B cell (primary cell): ENCODE measurements at regions not wholly inside any gene's neighbourhood (a gene's known extent, or its start where the extent isn't known, plus 50 kb on each side); places are given as distances from the start of the nearest gene placed in this dataset.

ENCODE experiments used
- ATAC-seq: fragments of 200-7000 bp; cut with Tn5 transposase; one replicate; pipeline ENCODE4 v1.10.0; 2021; ENCODE audit warnings: low read depth, mild to moderate bottlenecking, moderate number of reproducible peaks, moderate library complexity
- CTCF ChIA-PET: fragments of 350-600 bp; sonication (Branson Sonifier 250); formaldehyde crosslinking; loops from one replicate; lab custom pipeline; 2021; ENCODE audit warnings: antibody characterized with exemption, inconsistent platforms; lab: Charles Lee
- POLR2A ChIA-PET: fragments of 350-600 bp; sonication (Branson Sonifier 250); formaldehyde crosslinking; loops from one replicate; lab custom pipeline; 2021; ENCODE audit warnings: antibody characterized with exemption; lab: Charles Lee
- DNase-seq: peaks from one replicate; pipeline ENCODE4 v3.0.0; 2013
- H2AFZ ChIP-seq: 2 replicates; pipeline ENCODE4 v1.6.1; 2012; ENCODE audit warnings: mild to moderate bottlenecking, low read depth, low read length; ENCODE audit not compliant: insufficient read depth, poor library complexity, severe bottlenecking
- H3K27ac ChIP-seq, 2 donors: 1 replicate in 1 of 2; 2 replicates in 1 of 2; pipeline ENCODE4 v1.5.1; 2012 to 2013; ENCODE audit warnings: low read length in 2 of 2, mild to moderate bottlenecking in 2 of 2, moderate library complexity in 1 of 2
- H3K27me3 ChIP-seq, 4 experiments: fragments of 200-600 bp in 1 of 4; sonication (generic) in 1 of 4; replicated peaks in 1 of 4; 1 replicate in 2 of 4; 2 replicates in 2 of 4; pipeline versions ENCODE4 v1.6.1 to v1.7.0; 2013 to 2016; ENCODE audit warnings: low read length in 3 of 4, mild to moderate bottlenecking in 2 of 4, mixed read lengths in 1 of 4, moderate library complexity in 1 of 4; ENCODE audit not compliant: insufficient read depth in 4 of 4, control insufficient read depth in 3 of 4; ENCODE audit errors: control extremely low read depth in 1 of 4
- H3K36me3 ChIP-seq, 2 experiments: replicated peaks in 1 of 2; 1 replicate in 1 of 2; 2 replicates in 1 of 2; pipeline versions ENCODE4 v1.6.1 to v1.7.1; 2013; ENCODE audit warnings: low read length in 1 of 2; ENCODE audit not compliant: insufficient read depth in 2 of 2, control insufficient read depth in 1 of 2; ENCODE audit errors: control extremely low read depth in 1 of 2, extremely low read depth in 1 of 2
- H3K4me1 ChIP-seq, 2 donors: fragments of 200-600 bp in 1 of 2; sonication (generic) in 1 of 2; 1 replicate in 1 of 2; 2 replicates in 1 of 2; pipeline versions ENCODE4 v1.5.1 to v1.6.1; 2013 to 2017; ENCODE audit warnings: low read length in 2 of 2; ENCODE audit not compliant: control insufficient read depth in 2 of 2, insufficient read depth in 2 of 2
- H3K4me2 ChIP-seq: replicated peaks from 2 replicates; pipeline ENCODE3; 2012; ENCODE audit warnings: mild to moderate bottlenecking, low read depth, low read length; ENCODE audit not compliant: poor library complexity, severe bottlenecking
- H3K4me3 ChIP-seq, 5 experiments: fragments of 200-600 bp in 1 of 5; sonication (generic) in 1 of 5; 1 replicate in 3 of 5; 2 replicates in 2 of 5; pipeline versions ENCODE4 v1.5.1 to v1.7.0; 2011 to 2016; ENCODE audit warnings: low read length in 4 of 5, mild to moderate bottlenecking in 4 of 5, low read depth in 2 of 5, control low read depth in 1 of 5, moderate library complexity in 1 of 5; ENCODE audit not compliant: insufficient read depth in 1 of 5; ENCODE audit errors: control extremely low read depth in 1 of 5, extremely low read depth in 1 of 5
- H3K79me2 ChIP-seq: fragments of 200-600 bp; sonication (generic); one replicate; pipeline ENCODE4 v1.6.0; 2016; ENCODE audit warnings: low read length; ENCODE audit not compliant: control insufficient read depth, insufficient read depth
- H3K9ac ChIP-seq: fragments of 200-600 bp; sonication (generic); 2 replicates; pipeline ENCODE4 v1.6.1; 2017; ENCODE audit warnings: mild to moderate bottlenecking, low read length, moderate library complexity
- H3K9me3 ChIP-seq, 3 donors: one replicate each; pipeline versions ENCODE4 v1.6.1 to v1.7.1; 2013; ENCODE audit warnings: low read length in 2 of 3; ENCODE audit not compliant: control insufficient read depth in 2 of 3, insufficient read depth in 1 of 3; ENCODE audit errors: control extremely low read depth in 1 of 3
- H4K20me1 ChIP-seq: 2 replicates; pipeline ENCODE4 v1.6.0; 2012; ENCODE audit warnings: mild to moderate bottlenecking, low read length; ENCODE audit not compliant: insufficient read depth, control insufficient read depth, poor library complexity, severe bottlenecking
- H3K27ac Mint-ChIP-seq: one replicate; pipeline ENCODE4 v1.8.0; 2021; ENCODE audit warnings: mixed read lengths
- H3K27me3 Mint-ChIP-seq: one replicate; pipeline ENCODE4 v1.8.0; 2021; ENCODE audit warnings: mixed read lengths
- H3K4me1 Mint-ChIP-seq: one replicate; pipeline ENCODE4 v1.8.0; 2021; ENCODE audit warnings: mixed read lengths
- H3K4me3 Mint-ChIP-seq: one replicate; pipeline ENCODE4 v1.8.0; 2021; ENCODE audit warnings: mixed read lengths
- H3K9me3 Mint-ChIP-seq: one replicate; pipeline ENCODE4 v1.8.0; 2022; ENCODE audit warnings: mixed read lengths; ENCODE audit not compliant: insufficient read depth
- CTCF ChIP-seq: fragments of 200-600 bp; IDR thresholded peaks from one replicate; pipeline ENCODE4 v1.8.0; 2022; ENCODE audit warnings: antibody characterized with exemption, mild to moderate bottlenecking
- EZH2 ChIP-seq: IDR thresholded peaks from 2 replicates; pipeline ENCODE4 v1.6.1; 2012; ENCODE audit warnings: borderline replicate concordance, low read depth, mild to moderate bottlenecking, moderate library complexity, low read length; ENCODE audit not compliant: insufficient read depth, poor library complexity, severe bottlenecking
- WGBS: methylation state at CpG from one replicate; pipeline ENCODE4 v1.1.5; 2013; ENCODE audit warnings: missing lambda C conversion rate; ENCODE audit not compliant: insufficient coverage; 5-methylcytosine and 5-hydroxymethylcytosine counted together
- intact Hi-C: fragments of 100-400 bp; cut with micrococcal nuclease; formaldehyde crosslinking; loops from one replicate; pipeline ENCODE4 v1.10.0; 2022

- H3K9me3 ChIP-seq = no peaks in the 10 kb centered on the region
- no peak overlapping the region for H3K4me2 ChIP-seq
- ChIA-PET POLR2A (no interaction called here), CTCF (interaction anchor here (1.5 kb wide), 1 partner anchor 12 kb away, joined by 3 read pairs; no protein-coding TSS in a partner anchor)
- TF ChIP-seq CTCF = no peak
- TF ChIP-seq EZH2 = no peak
- no peak overlapping the region for H3K4me3 Mint-ChIP-seq
- H3K79me2 ChIP-seq = no peaks in the 10 kb centered on the region
- intact Hi-C loops = no loop called here
- H3K4me1 Mint-ChIP-seq = no peaks in the 10 kb centered on the region
- no peaks in the 10 kb centered on the region for H3K27me3 ChIP-seq
- no peak overlapping the region for H2AFZ ChIP-seq
- H3K27me3 Mint-ChIP-seq = no peaks in the 10 kb centered on the region
- no CpG with 5 or more reads among the region's 4 CpGs for WGBS
- no peak overlapping the region for H3K27ac ChIP-seq
- DNase-seq = no peak
- H3K27ac Mint-ChIP-seq = no peak overlapping the region
- no peaks in the 10 kb centered on the region for H4K20me1 ChIP-seq
- H3K4me3 ChIP-seq = no peak overlapping the region
- H3K4me1 ChIP-seq = no peaks in the 10 kb centered on the region
- H3K9ac ChIP-seq = no peak overlapping the region
- no peaks in the 10 kb centered on the region for H3K9me3 Mint-ChIP-seq
- no peak for ATAC-seq
- no peaks in the 10 kb centered on the region for H3K36me3 ChIP-seq
Measured at GRCh38 chr13:86986448-86986847, 684.7 kb upstream of the SLITRK5 start.

GRCh38 chr13:86992251-86992650 lies 678.9 kb upstream of the SLITRK5 start:
- TF ChIP-seq EZH2 (no peak), CTCF (no peak)
- POLR2A ChIA-PET = no interaction called here
- H3K4me1 ChIP-seq = no peaks in the 10 kb centered on the region
- H3K27me3 ChIP-seq = no peaks in the 10 kb centered on the region
- no peak overlapping the region for H3K4me2 ChIP-seq
- H3K27ac Mint-ChIP-seq = no peak overlapping the region
- no peak overlapping the region for H3K4me3 Mint-ChIP-seq
- DNase-seq (no peak), ATAC-seq (no peak)
- H2AFZ ChIP-seq = no peak overlapping the region
- H3K4me3 ChIP-seq = no peak overlapping the region
- intact Hi-C loops = no loop called here
- H4K20me1 ChIP-seq = no peaks in the 10 kb centered on the region
- H3K9me3 Mint-ChIP-seq = no peaks in the 10 kb centered on the region
- peaks cover 0 to 11% (median 3%) of the 10 kb centered on the region in 3 donors for H3K9me3 ChIP-seq
- H3K27me3 Mint-ChIP-seq = no peaks in the 10 kb centered on the region
- no peak overlapping the region for H3K9ac ChIP-seq
- no peaks in the 10 kb centered on the region for H3K4me1 Mint-ChIP-seq
- H3K36me3 ChIP-seq = no peaks in the 10 kb centered on the region
- H3K27ac ChIP-seq = no peak overlapping the region
- H3K79me2 ChIP-seq = no peaks in the 10 kb centered on the region
- CTCF ChIA-PET = no interaction called here
